GM12878 (cell line): ENCODE measurements at regions not wholly inside any gene's neighbourhood (a gene's known extent, or its start where the extent isn't known, plus 50 kb on each side); places are given as distances from the start of the nearest gene placed in this dataset.

Experiments
- ATAC-seq: fragments of 200-7000 bp; cut with Tn5 transposase; 3 replicates; pipeline ENCODE4 v1.9.1; 2020; ENCODE audit warnings: mild to moderate bottlenecking, moderate library complexity
- BruUV-seq: library from RNA; stranded (reverse); fragments of 400-500 nt; replicated peaks from 2 replicates; lab custom pipeline; 2021; lab: Mats Ljungman, UMichigan
- CTCF ChIA-PET: fragments of 300-600 bp; sonication (Branson Sonifier 250); formaldehyde crosslinking; extraction: SDS; loops from one replicate; lab custom pipeline; 2021; ENCODE audit warnings: inconsistent platforms; lab: Yijun Ruan, JAX
- POLR2A ChIA-PET: fragments of 350-600 bp; formaldehyde crosslinking; extraction: SDS; loops from one replicate; lab custom pipeline; 2021; ENCODE audit warnings: inconsistent platforms; lab: Charles Lee
- RAD21 ChIA-PET: fragments of 300-600 bp; sonication (Branson Sonifier 250); formaldehyde crosslinking; loops from one replicate; lab custom pipeline; 2023; ENCODE audit warnings: antibody characterized with exemption; ENCODE audit not compliant: unreplicated experiment; lab: Charles Lee
- SMC1A ChIA-PET: fragments of 300-600 bp; sonication (Branson Sonifier 250); formaldehyde crosslinking; loops from one replicate; lab custom pipeline; 2023; ENCODE audit not compliant: unreplicated experiment, uncharacterized antibody; lab: Charles Lee
- DNase-seq: peaks from one replicate; pipeline ENCODE4 v3.0.0-alpha.2; 2011; ENCODE audit warnings: low read depth, low spot score
- FAIRE-seq: peaks from 3 replicates; lab custom pipeline; 2011; peaks lifted over from hg19 to GRCh38; lab: Jason Lieb, UNC
- H2AFZ ChIP-seq: 2 replicates; pipeline ENCODE4 v1.6.0; 2011; ENCODE audit warnings: low read depth, low read length, control low read depth; ENCODE audit not compliant: control insufficient read depth
- H3K27ac ChIP-seq: 2 replicates; pipeline ENCODE4 v1.5.1; 2011; ENCODE audit warnings: control low read depth; ENCODE audit not compliant: control insufficient read depth, insufficient read depth
- H3K27me3 ChIP-seq, 2 experiments: replicated peaks in 1 of 2; 2 replicates each; pipeline versions ENCODE4 v1.6.0 to v1.6.1; 2011; ENCODE audit warnings: low read length in 1 of 2; ENCODE audit not compliant: control insufficient read depth in 2 of 2, insufficient read depth in 2 of 2
- H3K36me3 ChIP-seq, 2 experiments: 2 replicates each; pipeline ENCODE4 v1.5.1; 2011; ENCODE audit warnings: low read length in 1 of 2; ENCODE audit not compliant: control insufficient read depth in 2 of 2, insufficient read depth in 2 of 2
- H3K4me1 ChIP-seq: 2 replicates; pipeline ENCODE4 v1.6.1; 2011; ENCODE audit warnings: mild to moderate bottlenecking, low read length, moderate library complexity, mixed read lengths; ENCODE audit not compliant: control insufficient read depth, insufficient read depth
- H3K4me2 ChIP-seq: 2 replicates; pipeline ENCODE4 v1.6.0; 2011; ENCODE audit warnings: control low read depth; ENCODE audit not compliant: control insufficient read depth, insufficient read depth
- H3K4me3 ChIP-seq: fragments of 200-600 bp; sonication (generic); 2 replicates; pipeline ENCODE4 v1.5.1; 2016
- H3K79me2 ChIP-seq: 2 replicates; pipeline ENCODE4 v1.6.0; 2011; ENCODE audit warnings: low read length; ENCODE audit not compliant: control insufficient read depth, insufficient read depth
- H3K9ac ChIP-seq: 2 replicates; pipeline ENCODE4 v1.8.0; 2011; ENCODE audit warnings: low read length, control low read depth, mixed read lengths; ENCODE audit not compliant: control insufficient read depth, insufficient read depth
- H3K9me3 ChIP-seq: replicated peaks from 3 replicates; pipeline ENCODE4 v1.5.1; 2011; ENCODE audit warnings: mild to moderate bottlenecking, low read length; ENCODE audit not compliant: control insufficient read depth, insufficient read depth
- H4K20me1 ChIP-seq: 2 replicates; pipeline ENCODE4 v1.6.0; 2011; ENCODE audit not compliant: control insufficient read depth, insufficient read depth
- BCL11A ChIP-seq: IDR thresholded peaks from 2 replicates; pipeline ENCODE4 v1.6.1; 2011; ENCODE audit warnings: low read depth, low read length
- CEBPB ChIP-seq, 2 experiments: fragments of 150-350 bp in 1 of 2; IDR thresholded peaks; 2 replicates each; pipeline ENCODE4 v1.6.1; 2012 to 2014; ENCODE audit warnings: low read depth in 2 of 2, low read length in 2 of 2, borderline replicate concordance in 1 of 2, inconsistent platforms in 1 of 2
- CREB1 ChIP-seq: IDR thresholded peaks from 2 replicates; pipeline ENCODE4 v1.6.1; 2012; ENCODE audit warnings: low read depth, mild to moderate bottlenecking, inconsistent platforms
- ETV6 ChIP-seq, 2 experiments: fragments of 450-650 bp in 1 of 2; IDR thresholded peaks in 1 of 2; conservative IDR thresholded peaks in 1 of 2; 2 replicates each; pipeline ENCODE4 v1.6.1; 2014; ENCODE audit warnings: antibody characterized with exemption in 1 of 2, borderline replicate concordance in 1 of 2, low read depth in 1 of 2, mild to moderate bottlenecking in 1 of 2, moderate library complexity in 1 of 2
- HDAC6 ChIP-seq: fragments of 200-600 bp; sonication (generic); IDR thresholded peaks from one replicate; pipeline ENCODE4 v1.8.0; 2017; ENCODE audit warnings: antibody characterized with exemption; ENCODE audit not compliant: unreplicated experiment
- JUND ChIP-seq: IDR thresholded peaks from 2 replicates; pipeline ENCODE4 v1.6.1; 2012; ENCODE audit warnings: low read depth, mild to moderate bottlenecking, low read length, improper control_type of control experiment, moderate library complexity
- MYC ChIP-seq: IDR thresholded peaks from 2 replicates; pipeline ENCODE4 v1.6.1; 2011; ENCODE audit warnings: mild to moderate bottlenecking, low read length, moderate library complexity, inconsistent platforms; ENCODE audit not compliant: insufficient read depth, insufficient replicate concordance, insufficient read length, severe bottlenecking
- PBX3 ChIP-seq: IDR thresholded peaks from 2 replicates; pipeline ENCODE4 v1.6.1; 2011; ENCODE audit warnings: mild to moderate bottlenecking, low read depth, low read length, moderate library complexity; ENCODE audit not compliant: insufficient replicate concordance
- PKNOX1 ChIP-seq: fragments of 450-650 bp; IDR thresholded peaks from 2 replicates; pipeline ENCODE4 v1.6.1; 2016; ENCODE audit warnings: mild to moderate bottlenecking
- POU2F2 ChIP-seq: IDR thresholded peaks from 3 replicates; pipeline ENCODE4 v1.6.1; 2011; ENCODE audit warnings: low read depth, mild to moderate bottlenecking, low read length, borderline replicate concordance
- RCOR1 ChIP-seq: conservative IDR thresholded peaks from 2 replicates; pipeline ENCODE4 v1.6.1; 2012; ENCODE audit warnings: low read depth, low read length, improper control_type of control experiment
- SIN3A ChIP-seq: IDR thresholded peaks from 2 replicates; pipeline ENCODE4 v1.6.1; 2012; ENCODE audit warnings: low read depth, low read length, improper control_type of control experiment
- SRF ChIP-seq, 2 experiments: IDR thresholded peaks; 2 replicates each; pipeline ENCODE4 v1.6.1; 2011; ENCODE audit warnings: low read depth in 2 of 2, low read length in 2 of 2, mild to moderate bottlenecking in 1 of 2, moderate library complexity in 1 of 2
- STAT1 ChIP-seq: fragments of 450-650 bp; conservative IDR thresholded peaks from 2 replicates; pipeline ENCODE4 v1.6.1; 2014; ENCODE audit warnings: antibody characterized with exemption, mild to moderate bottlenecking
- TAF1 ChIP-seq: IDR thresholded peaks from 2 replicates; pipeline ENCODE4 v1.6.1; 2011; ENCODE audit warnings: mild to moderate bottlenecking, low read depth, low read length, borderline replicate concordance
- TCF12 ChIP-seq: IDR thresholded peaks from 2 replicates; pipeline ENCODE4 v1.6.1; 2011; ENCODE audit warnings: low read depth, mild to moderate bottlenecking, low read length
- WGBS: methylation state at CpG from one replicate; pipeline ENCODE4 v1.1.6; 2016; ENCODE audit warnings: low lambda C conversion rate; ENCODE audit not compliant: insufficient replicate concordance, insufficient coverage; ENCODE audit errors: missing lambda C conversion rate; 5-methylcytosine and 5-hydroxymethylcytosine counted together
- in situ Hi-C: fragments of 300-500 bp; cut with MboI; formaldehyde crosslinking; loops from 9 replicates; pipeline ENCODE4 v1.14.3; 2018; ENCODE audit warnings: mixed read lengths
- intact Hi-C: fragments of 100-400 bp; cut with micrococcal nuclease; formaldehyde crosslinking; loops from one replicate; pipeline ENCODE4 v1.14.2; 2022; ENCODE audit not compliant: unreplicated experiment
- TF ChIP-seq, protein P1 (sequence below): IDR thresholded peaks from 2 replicates; pipeline ENCODE4 v1.6.1; 2011; ENCODE audit warnings: low read depth, mild to moderate bottlenecking, low read length, moderate library complexity, borderline replicate concordance; ENCODE audit errors: extremely low read depth
- TF ChIP-seq, protein P2 (sequence below): fragments of 450-650 bp; formaldehyde crosslinking; IDR thresholded peaks from 2 replicates; pipeline ENCODE4 v1.4.0; 2020; ENCODE audit warnings: mild to moderate bottlenecking, moderate library complexity

- RAD21 ChIA-PET = interaction anchor here (1.7 to 9.8 kb wide), 2 partner anchors 9 to 93 kb away, joined by 5 to 107 read pairs; no protein-coding TSS in a partner anchor
- 67% methylated on average over 2 of the region's 2 CpGs for WGBS
- TF ChIP-seq BCL11A = no peak
- no peak for TF ChIP-seq ETV6 (conservative IDR thresholded peaks at IDR 0.05 in 1 of 2, IDR thresholded peaks at IDR 0.05 in 1 of 2; ENCODE audit: borderline replicate concordance in 1 of 2, low read depth in 1 of 2)
- TF ChIP-seq PBX3 = no peak
- TF ChIP-seq SIN3A = no peak
- no peak for TF ChIP-seq TCF12
- TF ChIP-seq HDAC6 = no peak
- TF ChIP-seq TAF1 = no peak
- TF ChIP-seq STAT1 = no peak
- no peak for TF ChIP-seq PKNOX1
- no peak for TF ChIP-seq POU2F2
- no peak for TF ChIP-seq JUND
- TF ChIP-seq, protein P1, sequence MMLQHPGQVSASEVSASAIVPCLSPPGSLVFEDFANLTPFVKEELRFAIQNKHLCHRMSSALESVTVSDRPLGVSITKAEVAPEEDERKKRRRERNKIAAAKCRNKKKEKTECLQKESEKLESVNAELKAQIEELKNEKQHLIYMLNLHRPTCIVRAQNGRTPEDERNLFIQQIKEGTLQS = no peak
- no peak for TF ChIP-seq CREB1
- TF ChIP-seq CEBPB (IDR thresholded peaks at IDR 0.05; ENCODE audit: borderline replicate concordance in 1 of 2, low read depth in 2 of 2, low read length in 2 of 2) = no peak
- TF ChIP-seq SRF (IDR thresholded peaks at IDR 0.05; ENCODE audit: low read depth in 2 of 2, low read length in 2 of 2) = no peak
- no peak for TF ChIP-seq RCOR1
- TF ChIP-seq MYC = no peak
- TF ChIP-seq, protein P2, sequence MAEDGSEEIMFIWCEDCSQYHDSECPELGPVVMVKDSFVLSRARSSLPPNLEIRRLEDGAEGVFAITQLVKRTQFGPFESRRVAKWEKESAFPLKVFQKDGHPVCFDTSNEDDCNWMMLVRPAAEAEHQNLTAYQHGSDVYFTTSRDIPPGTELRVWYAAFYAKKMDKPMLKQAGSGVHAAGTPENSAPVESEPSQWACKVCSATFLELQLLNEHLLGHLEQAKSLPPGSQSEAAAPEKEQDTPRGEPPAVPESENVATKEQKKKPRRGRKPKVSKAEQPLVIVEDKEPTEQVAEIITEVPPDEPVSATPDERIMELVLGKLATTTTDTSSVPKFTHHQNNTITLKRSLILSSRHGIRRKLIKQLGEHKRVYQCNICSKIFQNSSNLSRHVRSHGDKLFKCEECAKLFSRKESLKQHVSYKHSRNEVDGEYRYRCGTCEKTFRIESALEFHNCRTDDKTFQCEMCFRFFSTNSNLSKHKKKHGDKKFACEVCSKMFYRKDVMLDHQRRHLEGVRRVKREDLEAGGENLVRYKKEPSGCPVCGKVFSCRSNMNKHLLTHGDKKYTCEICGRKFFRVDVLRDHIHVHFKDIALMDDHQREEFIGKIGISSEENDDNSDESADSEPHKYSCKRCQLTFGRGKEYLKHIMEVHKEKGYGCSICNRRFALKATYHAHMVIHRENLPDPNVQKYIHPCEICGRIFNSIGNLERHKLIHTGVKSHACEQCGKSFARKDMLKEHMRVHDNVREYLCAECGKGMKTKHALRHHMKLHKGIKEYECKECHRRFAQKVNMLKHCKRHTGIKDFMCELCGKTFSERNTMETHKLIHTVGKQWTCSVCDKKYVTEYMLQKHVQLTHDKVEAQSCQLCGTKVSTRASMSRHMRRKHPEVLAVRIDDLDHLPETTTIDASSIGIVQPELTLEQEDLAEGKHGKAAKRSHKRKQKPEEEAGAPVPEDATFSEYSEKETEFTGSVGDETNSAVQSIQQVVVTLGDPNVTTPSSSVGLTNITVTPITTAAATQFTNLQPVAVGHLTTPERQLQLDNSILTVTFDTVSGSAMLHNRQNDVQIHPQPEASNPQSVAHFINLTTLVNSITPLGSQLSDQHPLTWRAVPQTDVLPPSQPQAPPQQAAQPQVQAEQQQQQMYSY (CRISPR knock-in tag) = no peak
Measured at GRCh38 chr14:24715239-24715638, 81.2 kb upstream of the GZMB start.

More at GRCh38 chr14:24715239-24715638, 81.2 kb upstream of the GZMB start:
- no peak overlapping the region for H3K4me3 ChIP-seq
- BruUV-seq = no TSS peak
- no peaks in the 10 kb centered on the region for H3K36me3 ChIP-seq
- ChIA-PET SMC1A (interaction anchor here (0.8 to 14.6 kb wide), 9 partner anchors 10 to 417 kb away, joined by 3 to 217 read pairs (median 4); no protein-coding TSS in a partner anchor), CTCF (interaction anchor here (0.6 to 9.9 kb wide), 4 partner anchors 17 to 716 kb away, joined by 3 to 140 read pairs (median 53); no protein-coding TSS in a partner anchor), POLR2A (no interaction called here)
- no peaks in the 10 kb centered on the region for H3K79me2 ChIP-seq
- H3K4me2 ChIP-seq = no peak overlapping the region
- no peak overlapping the region for H2AFZ ChIP-seq
- H3K4me1 ChIP-seq = peaks cover 6% of the 10 kb centered on the region
- in situ Hi-C loops (no loop called here), intact Hi-C loops (no loop called here)
- H4K20me1 ChIP-seq = no peaks in the 10 kb centered on the region
- H3K9me3 ChIP-seq = no peaks in the 10 kb centered on the region; the same call in 2 of the 3 replicates
- no peak overlapping the region for H3K27ac ChIP-seq
- ATAC-seq (no peak), FAIRE-seq (no peak), DNase-seq (no peak)
- no peak overlapping the region for H3K9ac ChIP-seq
- H3K27me3 ChIP-seq = no peaks in the 10 kb centered on the region
